SJCRH30 (cell line): ENCODE measurements at regions not wholly inside any gene's neighbourhood (a gene's known extent, or its start where the extent isn't known, plus 50 kb on each side); places are given as distances from the start of the nearest gene placed in this dataset.
A peak's percentile ranks its signal among the peaks of the same experiment; 100 is the strongest.
"Not testable (repeated sequence)": the region's sequence is repeated elsewhere in the genome, so short reads cannot be mapped to it uniquely, and the experiment has no call there.

Experiments
- DNase-seq, 2 experiments: peaks; one replicate each; pipeline ENCODE4 v3.0.0-alpha.2; 2015 to 2020
- H3K27ac ChIP-seq: fragments of 250-450 bp; sonication (Bioruptor Pico); 2 replicates; pipeline ENCODE4 v1.5.1; 2020; ENCODE audit warnings: mild to moderate bottlenecking, moderate library complexity
- H3K27me3 ChIP-seq: fragments of 250-450 bp; sonication (Bioruptor Pico); 2 replicates; pipeline ENCODE4 v1.5.1; 2020; ENCODE audit warnings: mild to moderate bottlenecking, moderate library complexity
- H3K36me3 ChIP-seq: fragments of 250-450 bp; sonication (Bioruptor Pico); 2 replicates; pipeline ENCODE4 v1.5.1; 2020; ENCODE audit warnings: mild to moderate bottlenecking, moderate library complexity
- H3K4me1 ChIP-seq: fragments of 250-450 bp; sonication (Bioruptor Pico); 2 replicates; pipeline ENCODE4 v1.5.1; 2020; ENCODE audit warnings: mild to moderate bottlenecking, moderate library complexity
- H3K4me3 ChIP-seq: fragments of 250-450 bp; sonication (Bioruptor Pico); 2 replicates; pipeline ENCODE4 v1.5.1; 2020; ENCODE audit warnings: mild to moderate bottlenecking, moderate library complexity
- H3K9me3 ChIP-seq: fragments of 250-450 bp; sonication (Bioruptor Pico); replicated peaks from 2 replicates; pipeline ENCODE4 v1.5.1; 2020; ENCODE audit warnings: mild to moderate bottlenecking, moderate library complexity

DNA sequence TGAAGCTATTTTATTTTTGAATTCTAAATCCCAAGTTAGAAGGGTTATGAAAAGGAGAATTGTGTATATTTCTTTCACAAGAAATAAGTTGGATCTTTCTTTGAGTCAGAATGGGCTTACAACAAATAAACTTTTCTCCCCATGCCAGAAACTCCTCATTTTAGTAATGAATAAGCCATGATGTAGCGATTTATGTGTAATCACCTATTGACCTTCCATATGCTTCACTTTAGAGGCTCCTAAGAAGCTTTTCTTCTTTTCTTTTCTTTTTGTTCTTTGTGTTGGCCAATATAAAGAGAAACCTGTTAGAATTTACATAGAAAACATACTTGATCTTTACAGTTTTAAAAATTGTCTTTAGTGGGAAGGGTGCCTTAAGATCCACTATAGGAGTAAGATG is 370.2 kb downstream of the UTRN start:
- H3K27me3 ChIP-seq = no peaks in the 10 kb centered on the region
- H3K36me3 ChIP-seq = no peaks in the 10 kb centered on the region
- H3K4me3 ChIP-seq = no peak overlapping the region
- peaks cover 25% of the 10 kb centered on the region for H3K4me1 ChIP-seq
- no peak for DNase-seq
- no peaks in the 10 kb centered on the region for H3K9me3 ChIP-seq
- H3K27ac ChIP-seq = no peak overlapping the region

DNA sequence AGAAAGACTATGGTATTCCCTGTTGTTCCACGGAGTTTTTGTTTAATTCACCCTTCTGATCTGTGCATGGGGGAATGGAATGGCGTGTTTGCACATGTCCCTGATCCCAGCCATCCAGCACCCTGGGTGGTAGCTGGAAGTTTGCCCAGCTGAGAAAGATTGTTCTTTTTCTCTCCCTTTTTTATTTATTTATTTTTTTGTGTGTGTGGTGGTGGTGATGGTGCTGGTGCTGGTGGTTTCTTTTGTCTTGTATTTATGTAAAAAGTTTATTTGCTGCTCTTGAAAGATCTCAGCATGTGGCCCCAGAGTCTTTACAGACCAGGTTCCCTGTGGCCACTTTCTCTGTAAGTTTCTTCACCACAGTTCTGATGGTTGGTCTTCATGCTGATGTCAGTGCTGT is 372.6 kb downstream of the UTRN start:
- Histone ChIP-seq H3K9me3 (no peaks in the 10 kb centered on the region), H3K27me3 (no peaks in the 10 kb centered on the region), H3K4me1 (peaks cover 36% of the 10 kb centered on the region), H3K27ac (peak overlapping the region; percentile 13; the same call in 1 of the 2 replicates), H3K4me3 (no peak overlapping the region), H3K36me3 (no peaks in the 10 kb centered on the region)
- peak; percentile 65 to 78 for DNase-seq

DNA sequence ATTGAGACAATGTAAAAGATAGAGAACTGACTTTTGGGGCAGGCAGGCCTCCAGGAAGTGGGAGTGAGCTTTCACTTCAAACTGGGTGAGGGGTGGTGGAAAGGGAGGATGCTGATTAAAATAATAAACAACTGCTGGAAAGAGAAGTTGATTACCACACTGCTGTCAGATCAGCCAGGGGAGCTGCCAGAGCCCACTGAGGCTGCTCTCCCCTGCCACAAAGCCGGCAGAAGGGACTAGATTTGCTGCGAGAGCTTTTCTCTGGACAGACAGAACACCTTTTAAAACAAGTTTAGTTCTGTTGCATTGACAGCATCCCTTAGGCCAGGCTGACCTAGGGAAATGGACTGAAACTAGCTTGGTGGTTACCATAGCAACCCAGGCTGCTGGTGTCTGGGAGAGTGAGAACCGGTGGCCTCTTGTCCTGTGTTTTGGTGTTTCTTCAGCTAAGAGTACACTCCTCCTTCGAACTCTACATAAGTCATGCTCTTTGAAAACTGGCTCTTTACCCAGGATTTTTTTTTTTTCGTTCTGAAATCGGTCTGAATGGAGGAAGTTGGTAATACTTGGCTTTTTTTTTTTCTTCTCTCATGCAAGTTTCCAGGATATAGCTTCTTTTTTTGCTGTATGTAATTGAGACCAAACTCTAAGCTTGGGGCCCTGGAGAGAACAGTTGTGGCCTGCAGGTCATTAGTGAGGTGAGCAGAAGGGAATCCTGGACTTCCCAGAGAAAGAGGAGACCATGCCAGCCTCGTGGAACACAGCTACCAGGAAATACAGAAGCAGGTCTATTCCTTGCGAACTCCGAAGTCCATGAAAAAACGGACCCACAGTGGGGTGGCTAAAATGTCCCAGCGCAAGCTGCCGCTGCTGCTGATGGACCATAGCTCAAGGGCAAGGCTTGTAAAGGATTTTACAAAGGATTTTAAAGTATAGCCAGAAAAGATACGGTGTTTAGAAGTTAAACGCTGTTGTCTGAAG is 374.4 kb downstream of the UTRN start:
- DNase-seq = peak; percentile 62 to 79
- Histone ChIP-seq H3K4me1 (peaks cover 36% of the 10 kb centered on the region), H3K4me3 (peak overlapping the region; percentile 50), H3K9me3 (no peaks in the 10 kb centered on the region), H3K27ac (peak overlapping the region; percentile 53), H3K36me3 (no peaks in the 10 kb centered on the region), H3K27me3 (no peaks in the 10 kb centered on the region)

DNA sequence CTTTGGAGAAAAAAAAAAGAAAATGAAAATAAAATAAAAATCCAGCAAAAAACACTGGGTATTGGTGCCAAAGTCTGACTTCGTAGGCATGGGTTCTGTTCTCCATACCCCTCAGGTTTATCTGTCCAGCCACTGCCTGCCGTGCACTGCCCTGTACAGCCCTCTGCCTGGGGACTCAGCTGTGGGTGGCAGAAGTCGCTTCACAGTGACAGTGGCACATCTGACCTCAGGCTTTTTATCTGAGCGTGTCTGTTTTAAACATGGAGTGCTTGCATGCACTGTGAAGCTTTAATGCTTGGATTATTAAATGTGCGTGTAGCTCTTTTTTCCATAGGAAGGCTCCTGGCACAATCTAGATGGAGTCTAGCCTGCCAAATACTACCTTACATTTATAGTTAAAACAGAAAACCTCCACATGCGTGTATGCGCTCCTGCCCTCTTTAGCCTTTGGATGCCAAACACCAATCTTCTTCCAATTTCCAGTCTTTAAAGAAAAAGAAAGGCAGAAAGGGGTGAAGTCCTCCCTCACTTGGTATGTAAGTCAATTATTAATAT is 375.5 kb downstream of the UTRN start:
- Histone ChIP-seq H3K4me3 (peak overlapping the region; percentile 50), H3K27me3 (no peaks in the 10 kb centered on the region), H3K36me3 (no peaks in the 10 kb centered on the region), H3K9me3 (no peaks in the 10 kb centered on the region), H3K4me1 (peaks cover 36% of the 10 kb centered on the region), H3K27ac (peak overlapping the region; percentile 53; the same call in 1 of the 2 replicates)
- peak; percentile 7 to 26 for DNase-seq

DNA sequence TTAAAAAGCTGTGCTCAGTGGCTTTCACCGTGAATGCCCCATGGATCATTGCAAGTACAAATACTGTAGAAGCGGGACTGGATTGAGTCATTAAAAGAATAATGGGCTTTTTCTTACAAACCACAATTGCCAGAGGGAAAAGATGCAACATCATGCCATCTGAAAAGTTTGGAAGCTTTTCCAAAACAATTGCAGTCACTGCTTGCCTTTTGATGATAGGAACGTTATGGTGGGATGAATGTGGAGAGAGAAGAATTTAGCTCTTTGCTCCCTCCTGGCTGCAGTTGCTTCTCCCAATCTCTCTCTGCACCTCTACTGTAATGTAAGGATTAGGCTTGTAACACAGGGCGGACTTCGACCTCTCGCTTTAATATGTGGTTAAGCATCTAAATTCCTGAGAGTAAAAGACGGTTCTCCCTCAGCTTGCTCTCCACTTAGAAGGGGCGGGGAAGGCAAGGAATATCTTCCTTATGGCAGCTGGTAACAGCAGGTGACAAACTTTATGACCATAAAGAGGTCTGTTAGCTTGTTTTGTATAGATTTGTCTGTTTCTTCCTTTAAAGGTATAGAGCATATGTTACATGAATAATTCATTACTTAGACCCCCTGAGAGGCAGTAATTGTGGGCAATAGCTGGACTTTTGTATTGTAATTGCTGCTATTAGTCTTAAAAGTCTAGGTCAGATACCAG is 376.1 kb downstream of the UTRN start:
- DNase-seq = peak; percentile 52 to 80
- H3K36me3 ChIP-seq = no peaks in the 10 kb centered on the region
- no peak overlapping the region; the same call in 1 of the 2 replicates for H3K27ac ChIP-seq
- H3K4me1 ChIP-seq = peaks cover 36% of the 10 kb centered on the region
- no peaks in the 10 kb centered on the region for H3K27me3 ChIP-seq
- no peaks in the 10 kb centered on the region for H3K9me3 ChIP-seq
- peak overlapping the region; percentile 50 for H3K4me3 ChIP-seq

DNA sequence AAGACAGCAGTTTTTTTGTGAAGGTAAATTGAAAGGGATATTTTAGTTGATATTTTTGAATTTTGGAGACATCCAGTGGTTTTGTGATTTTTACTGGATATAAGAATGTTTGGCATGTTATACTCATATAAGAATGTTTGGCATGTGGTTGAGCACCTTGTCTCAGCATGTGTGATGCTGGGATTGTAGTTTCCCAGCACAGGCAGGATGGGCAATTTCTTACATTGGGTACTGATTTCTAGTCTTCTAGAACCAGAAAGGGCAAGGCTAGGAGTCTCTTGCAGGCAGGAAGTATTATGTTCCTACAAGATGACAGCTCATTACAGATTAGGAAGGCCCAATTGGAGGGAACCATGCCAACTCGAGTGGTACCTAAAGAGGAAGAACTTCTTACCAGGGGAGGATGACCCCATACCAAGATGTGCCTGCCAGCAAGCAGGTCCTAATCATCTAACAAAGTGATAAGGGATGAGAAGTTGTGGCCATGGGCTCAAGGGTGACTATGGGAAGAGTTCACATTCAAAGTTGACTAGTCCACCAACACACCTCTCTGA is 377.8 kb downstream of the UTRN start:
- no peak overlapping the region for H3K4me3 ChIP-seq
- H3K4me1 ChIP-seq = peaks cover 31% of the 10 kb centered on the region

DNA sequence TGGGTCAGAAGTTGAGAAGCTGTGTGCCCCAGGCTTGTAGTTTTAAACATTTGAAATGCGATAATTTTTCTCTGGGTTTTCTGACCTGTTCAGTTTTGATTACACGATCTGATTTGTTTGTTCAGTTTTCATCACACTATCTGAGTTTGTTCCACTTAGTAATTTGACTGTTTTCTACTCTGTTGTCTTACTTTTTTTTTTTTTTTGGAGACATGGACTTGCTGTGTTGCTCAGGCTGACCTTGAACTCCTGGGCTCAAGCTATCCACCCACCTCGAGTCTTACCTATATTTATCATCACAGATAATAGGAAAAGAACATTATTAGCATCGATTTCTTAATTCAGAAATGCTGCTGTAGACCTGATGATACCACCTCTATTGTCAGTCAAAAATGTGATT is 379.1 kb downstream of the UTRN start:
- Histone ChIP-seq H3K4me3 (no peak overlapping the region), H3K27me3 (no peaks in the 10 kb centered on the region), H3K9me3 (no peaks in the 10 kb centered on the region), H3K27ac (no peak overlapping the region), H3K4me1 (peaks cover 18% of the 10 kb centered on the region), H3K36me3 (no peaks in the 10 kb centered on the region)
- DNase-seq = no peak

More for the DNA sequence above, 377.8 kb downstream of the UTRN start:
- H3K27ac ChIP-seq = no peak overlapping the region
- DNase-seq = no peak
- no peaks in the 10 kb centered on the region for H3K27me3 ChIP-seq
- no peaks in the 10 kb centered on the region for H3K36me3 ChIP-seq
- no peaks in the 10 kb centered on the region for H3K9me3 ChIP-seq

DNA sequence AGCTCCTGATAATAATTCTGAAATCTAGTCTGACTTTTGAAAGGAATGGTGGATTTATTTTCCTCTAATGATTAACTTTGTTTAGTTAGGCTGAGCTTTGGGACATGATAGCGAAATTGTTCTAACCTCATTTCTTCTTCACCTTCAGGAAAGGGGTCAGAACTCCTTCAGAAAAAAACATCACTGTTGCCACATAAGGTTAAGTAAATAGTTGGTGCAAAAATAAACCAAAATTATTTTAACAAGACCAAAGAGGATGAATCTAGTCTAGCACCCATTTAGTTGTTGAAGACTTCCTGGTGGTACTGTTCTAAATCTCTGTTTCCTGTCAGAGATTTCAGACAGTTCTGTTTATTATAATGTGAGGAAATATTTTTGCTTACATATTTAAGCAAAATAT is 379.8 kb downstream of the UTRN start:
- H3K9me3 ChIP-seq = no peaks in the 10 kb centered on the region
- no peak overlapping the region for H3K27ac ChIP-seq
- no peaks in the 10 kb centered on the region for H3K27me3 ChIP-seq
- H3K4me1 ChIP-seq = peaks cover 14% of the 10 kb centered on the region
- no peaks in the 10 kb centered on the region for H3K36me3 ChIP-seq
- no peak for DNase-seq
- no peak overlapping the region for H3K4me3 ChIP-seq

DNA sequence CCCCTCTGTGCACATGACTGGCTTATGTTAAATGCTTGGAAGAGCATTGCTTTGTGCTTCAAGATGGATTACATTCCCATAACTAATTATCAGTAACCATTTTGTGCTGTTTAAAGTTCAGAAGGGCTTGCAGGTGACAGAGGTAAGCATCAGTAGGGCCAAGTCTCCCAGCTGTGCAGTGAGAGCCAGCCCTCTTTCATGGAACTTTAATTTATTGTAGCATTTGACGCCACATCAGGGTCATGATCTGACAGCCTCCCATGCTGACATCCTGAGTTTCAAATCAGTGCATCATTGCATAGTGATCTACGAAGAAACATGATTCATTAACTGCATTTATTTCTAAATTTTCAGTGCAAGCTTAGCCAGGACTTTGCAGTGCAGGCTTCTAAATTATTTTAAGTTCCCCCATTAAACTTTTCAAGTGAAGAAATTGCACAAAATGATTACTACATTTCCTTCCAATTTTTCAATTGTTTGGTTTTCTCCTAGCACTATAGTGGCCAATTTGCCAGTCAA is 380.9 kb downstream of the UTRN start:
- no peak for DNase-seq
- Histone ChIP-seq H3K4me1 (peaks cover 7% of the 10 kb centered on the region), H3K27ac (no peak overlapping the region), H3K36me3 (no peaks in the 10 kb centered on the region), H3K9me3 (no peaks in the 10 kb centered on the region; the same call in 1 of the 2 replicates), H3K27me3 (no peaks in the 10 kb centered on the region), H3K4me3 (no peak overlapping the region)

DNA sequence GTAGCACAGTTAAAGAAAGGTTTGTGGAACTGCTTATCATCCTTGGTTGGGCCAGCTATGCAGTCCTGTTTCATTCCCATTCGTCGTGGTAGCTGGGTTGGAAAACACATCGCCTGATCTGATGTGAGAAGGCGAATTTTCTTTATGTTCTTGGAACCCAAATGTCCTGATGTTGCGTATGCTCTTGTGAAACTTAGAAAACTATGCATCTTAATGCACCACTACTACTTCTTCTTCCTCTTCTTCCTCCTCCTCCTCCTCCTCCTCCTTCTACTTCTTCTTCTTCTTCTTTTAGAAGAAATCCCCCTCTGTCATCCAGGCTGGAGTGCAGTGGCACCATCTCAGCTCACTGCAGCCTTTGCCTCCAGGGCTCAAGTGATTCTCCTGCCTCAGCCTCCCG is 381.6 kb downstream of the UTRN start:
- no peak for DNase-seq
- Histone ChIP-seq H3K36me3 (no peaks in the 10 kb centered on the region), H3K4me3 (no peak overlapping the region), H3K27me3 (no peaks in the 10 kb centered on the region), H3K9me3 (no peaks in the 10 kb centered on the region; the same call in 1 of the 2 replicates), H3K27ac (no peak overlapping the region), H3K4me1 (peaks cover 3% of the 10 kb centered on the region; the same call in 1 of the 2 replicates)

DNA sequence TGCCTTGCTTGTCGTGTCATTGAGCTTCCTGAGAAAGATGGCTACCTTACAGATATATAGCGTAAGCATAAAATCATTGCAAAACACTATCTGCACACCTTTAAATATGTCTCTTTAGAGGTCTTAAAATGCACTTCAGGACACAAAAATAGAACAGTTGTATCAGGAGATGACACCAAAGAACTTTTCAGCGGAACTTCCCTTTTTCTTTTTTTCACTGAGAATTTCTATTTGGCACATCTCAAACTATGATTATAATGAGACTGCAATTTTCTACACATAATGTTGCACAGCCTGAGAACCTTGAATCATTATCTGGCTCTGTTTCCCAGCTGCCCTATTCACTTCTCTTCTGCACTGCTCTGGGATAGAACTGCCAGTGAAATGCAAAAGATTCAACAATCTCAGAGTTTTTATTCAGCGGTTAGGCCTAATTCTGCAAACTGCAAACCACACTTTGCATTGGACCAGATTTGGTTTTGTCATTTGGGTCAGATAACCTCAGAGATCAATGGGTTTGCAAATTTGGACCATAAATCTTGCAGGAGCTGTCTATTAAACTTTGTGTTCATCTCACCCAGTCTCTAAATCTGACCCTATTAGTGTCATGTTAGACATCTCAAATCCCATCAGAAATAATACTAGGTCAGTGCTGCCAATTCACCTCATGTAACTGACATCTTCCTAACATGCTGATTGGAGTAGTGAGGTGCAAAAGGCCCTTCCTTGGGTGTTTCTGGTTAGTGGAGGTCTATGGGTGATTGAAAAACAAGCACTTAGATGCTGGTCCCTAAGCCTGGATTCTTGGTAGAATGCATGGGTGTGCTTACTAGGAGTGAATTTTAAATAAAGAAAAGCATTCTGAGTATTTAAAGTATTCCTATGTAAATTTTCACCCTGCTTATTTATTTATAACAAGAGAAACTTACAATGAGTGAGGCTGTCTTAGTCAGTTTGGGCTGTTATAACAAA is 382.7 kb downstream of the UTRN start:
- DNase-seq = no peak

DNA sequence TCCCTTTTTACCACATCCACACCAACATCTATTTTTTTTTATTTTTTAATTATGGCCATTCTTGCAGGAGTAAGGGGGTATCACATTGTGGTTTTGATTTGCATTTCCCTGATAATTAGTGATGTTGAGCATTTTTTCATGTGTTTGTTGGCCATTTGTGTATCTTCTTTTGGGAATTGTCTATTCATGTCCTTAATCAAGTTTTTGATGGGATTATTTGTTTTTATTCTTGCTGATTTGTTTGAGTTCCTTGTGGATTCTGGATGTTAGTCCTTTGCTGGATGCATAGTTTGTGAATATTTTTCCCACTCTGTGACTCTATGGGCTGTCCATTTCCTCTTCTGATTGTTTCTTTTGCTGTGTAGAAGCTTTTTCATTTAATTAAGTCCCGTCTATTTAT is 385.1 kb downstream of the UTRN start:
- not testable (repeated sequence) for DNase-seq, H3K4me1 ChIP-seq, H3K4me3 ChIP-seq, H3K36me3 ChIP-seq, H3K27ac ChIP-seq, H3K27me3 ChIP-seq, H3K9me3 ChIP-seq

More for the DNA sequence above, 382.7 kb downstream of the UTRN start:
- Histone ChIP-seq H3K4me1 (no peaks in the 10 kb centered on the region), H3K36me3 (no peaks in the 10 kb centered on the region), H3K4me3 (no peak overlapping the region), H3K27ac (no peak overlapping the region), H3K27me3 (no peaks in the 10 kb centered on the region), H3K9me3 (no peaks in the 10 kb centered on the region; the same call in 1 of the 2 replicates)

DNA sequence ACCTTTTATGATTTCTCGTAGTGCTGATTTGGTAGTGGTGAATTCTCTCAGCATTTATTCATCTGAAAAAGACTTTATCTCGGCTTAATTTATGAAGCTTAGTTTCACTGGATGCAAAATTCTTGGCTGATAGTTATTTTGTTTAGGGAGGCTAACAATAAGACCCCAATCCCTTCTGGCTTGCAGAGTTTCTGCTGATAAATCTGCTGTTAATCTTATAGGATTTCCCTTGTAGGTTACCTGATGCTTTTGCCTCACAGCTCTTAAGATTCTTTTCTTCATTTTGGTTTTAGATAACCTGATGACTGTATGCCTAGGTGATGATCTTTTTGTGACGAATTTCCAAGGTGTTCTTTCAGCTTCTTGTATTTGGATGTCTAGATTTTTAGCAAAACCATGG is 388.7 kb downstream of the UTRN start:
- DNase-seq = no peak
- Histone ChIP-seq H3K27ac (no peak overlapping the region), H3K27me3 (no peaks in the 10 kb centered on the region), H3K36me3 (no peaks in the 10 kb centered on the region), H3K4me3 (no peak overlapping the region), H3K4me1 (peaks cover 7% of the 10 kb centered on the region), H3K9me3 (no peaks in the 10 kb centered on the region; the same call in 1 of the 2 replicates)
